ENCODE measurements at regions not wholly inside any gene's neighbourhood (a gene's known extent, or its start where the extent isn't known, plus 50 kb on each side); places are given as distances from the start of the nearest gene placed in this dataset.

DNA sequence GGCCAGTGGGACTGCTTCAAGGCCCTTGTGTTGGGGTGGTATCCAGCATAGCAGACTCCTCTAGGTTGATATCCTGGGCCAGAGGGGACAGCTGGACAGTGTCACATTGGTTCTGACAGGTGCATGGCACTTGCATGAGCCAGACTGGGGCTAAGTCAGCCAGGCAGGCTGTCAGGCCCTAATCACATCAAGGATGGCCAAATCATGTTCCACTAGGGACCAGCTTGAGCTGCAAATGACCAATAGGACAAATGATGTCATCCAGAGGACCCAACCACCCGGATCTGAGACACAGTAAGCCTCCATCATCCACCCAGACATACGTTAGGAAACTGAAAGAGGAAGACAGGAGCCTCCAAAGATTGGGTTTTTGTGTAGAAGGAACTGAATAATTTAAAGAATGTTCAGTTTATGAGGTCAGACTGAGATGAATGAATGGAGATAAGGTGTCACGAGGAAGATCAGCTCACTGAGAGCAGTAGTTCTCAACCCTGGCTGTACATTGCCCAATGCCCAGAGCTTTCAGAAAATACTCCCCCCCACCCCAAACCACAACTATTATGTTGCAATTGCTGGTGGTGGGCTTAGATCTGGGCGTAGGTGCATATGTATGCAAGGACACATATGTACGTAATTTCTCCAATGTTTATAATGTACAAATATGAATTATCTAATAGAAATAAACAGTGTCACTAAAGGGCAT is 75.2 kb upstream of the INHBA start:
- Histone ChIP-seq H3K36me3 (no peaks in the 10 kb centered on the region), H3K4me3 (no peak overlapping the region), H3K27me3 (replicated peaks in 1 of 7) (no peaks in the 10 kb centered on the region), H3K4me1 (peaks cover 0 to 15% (median 9%) of the 10 kb centered on the region in 6 donors), H3K27ac (peak overlapping the region in 1 of 8 donors; percentile 6), H3K9me3 (no peaks in the 10 kb centered on the region)
- TF ChIP-seq POLR2AphosphoS5 (IDR thresholded peaks at IDR 0.05) (no peak), POLR2A (IDR thresholded peaks at IDR 0.05) (no peak)
- TF ChIP-seq, protein P1, sequence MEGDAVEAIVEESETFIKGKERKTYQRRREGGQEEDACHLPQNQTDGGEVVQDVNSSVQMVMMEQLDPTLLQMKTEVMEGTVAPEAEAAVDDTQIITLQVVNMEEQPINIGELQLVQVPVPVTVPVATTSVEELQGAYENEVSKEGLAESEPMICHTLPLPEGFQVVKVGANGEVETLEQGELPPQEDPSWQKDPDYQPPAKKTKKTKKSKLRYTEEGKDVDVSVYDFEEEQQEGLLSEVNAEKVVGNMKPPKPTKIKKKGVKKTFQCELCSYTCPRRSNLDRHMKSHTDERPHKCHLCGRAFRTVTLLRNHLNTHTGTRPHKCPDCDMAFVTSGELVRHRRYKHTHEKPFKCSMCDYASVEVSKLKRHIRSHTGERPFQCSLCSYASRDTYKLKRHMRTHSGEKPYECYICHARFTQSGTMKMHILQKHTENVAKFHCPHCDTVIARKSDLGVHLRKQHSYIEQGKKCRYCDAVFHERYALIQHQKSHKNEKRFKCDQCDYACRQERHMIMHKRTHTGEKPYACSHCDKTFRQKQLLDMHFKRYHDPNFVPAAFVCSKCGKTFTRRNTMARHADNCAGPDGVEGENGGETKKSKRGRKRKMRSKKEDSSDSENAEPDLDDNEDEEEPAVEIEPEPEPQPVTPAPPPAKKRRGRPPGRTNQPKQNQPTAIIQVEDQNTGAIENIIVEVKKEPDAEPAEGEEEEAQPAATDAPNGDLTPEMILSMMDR (IDR thresholded peaks at IDR 0.05 in 8 of 11, conservative IDR thresholded peaks at IDR 0.05 in 3 of 11): no peak
- WGBS, 5 donors: 41 to 73% (median 68%) methylated on average over 5 of the region's 5 CpGs
- no peak for DNase-seq
- intact Hi-C loops (cut with DNase I; ENCODE audit: low total_unique reads): no loop called here

DNA sequence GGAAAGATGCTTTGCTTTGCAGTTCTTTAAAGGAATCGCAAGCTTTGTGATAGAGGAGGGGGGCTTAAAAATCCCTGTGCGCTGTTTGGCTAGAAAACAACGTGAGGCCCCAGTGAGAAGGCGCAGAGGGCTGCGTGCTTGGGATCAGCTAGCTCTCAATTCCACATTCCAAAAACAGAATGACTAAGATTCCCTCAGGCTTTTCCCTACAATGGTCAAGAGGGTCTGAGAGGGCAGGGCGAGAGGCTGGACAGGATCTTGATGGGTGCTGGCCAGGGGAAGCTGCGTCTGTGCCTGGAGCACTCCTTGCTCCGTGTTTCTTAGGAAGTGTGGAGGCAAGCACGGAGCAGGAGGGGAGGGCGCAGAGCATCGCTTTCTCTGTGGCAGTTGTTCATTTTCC is 72.1 kb upstream of the INHBA start:
- H3K9me3 ChIP-seq: no peaks in the 10 kb centered on the region
- H3K4me1 ChIP-seq: peaks cover 0 to 8% (median 4%) of the 10 kb centered on the region in 6 donors
- TF ChIP-seq, protein P1 (IDR thresholded peaks at IDR 0.05 in 8 of 11, conservative IDR thresholded peaks at IDR 0.05 in 3 of 11): no peak
- TF ChIP-seq POLR2AphosphoS5 (IDR thresholded peaks at IDR 0.05): no peak
- TF ChIP-seq POLR2A (IDR thresholded peaks at IDR 0.05): no peak
- 86 to 97% (median 91%) methylated on average over 11 of the region's 11 CpGs for WGBS, 5 donors
- intact Hi-C loops (cut with DNase I; ENCODE audit: low total_unique reads): no loop called here
- H3K36me3 ChIP-seq: no peaks in the 10 kb centered on the region
- no peak overlapping the region for H3K4me3 ChIP-seq
- no peak for DNase-seq
- no peak overlapping the region for H3K27ac ChIP-seq
- no peaks in the 10 kb centered on the region for H3K27me3 ChIP-seq (replicated peaks in 1 of 7)

DNA sequence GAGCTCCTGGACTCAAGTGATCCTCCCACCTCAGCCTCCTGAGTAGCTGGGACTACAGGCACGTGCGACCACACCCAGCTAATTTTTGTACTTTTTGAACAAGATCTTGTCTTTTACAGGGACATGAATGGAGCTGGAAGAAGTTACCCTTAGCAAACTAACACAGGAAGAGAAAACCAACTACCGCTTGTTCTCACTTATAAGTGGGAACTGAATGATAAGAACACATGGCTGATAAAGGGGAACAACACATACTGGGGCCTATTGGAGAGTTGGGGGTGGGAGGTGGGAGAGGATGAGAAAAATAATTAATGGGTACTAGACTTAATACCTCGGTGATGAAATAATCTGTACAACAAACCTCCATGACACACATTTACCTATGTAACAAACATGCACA is 70.9 kb upstream of the INHBA start:
- Histone ChIP-seq H3K9me3 (no peaks in the 10 kb centered on the region), H3K27me3 (replicated peaks in 1 of 7) (no peaks in the 10 kb centered on the region), H3K4me3 (no peak overlapping the region), H3K36me3 (no peaks in the 10 kb centered on the region), H3K4me1 (no peaks in the 10 kb centered on the region), H3K27ac (no peak overlapping the region)
- DNase-seq: no peak
- intact Hi-C loops (cut with DNase I; ENCODE audit: low total_unique reads): no loop called here
- WGBS, 5 donors: 66 to 75% (median 70%) methylated on average over 4 of the region's 4 CpGs
- TF ChIP-seq POLR2A (IDR thresholded peaks at IDR 0.05): no peak
- TF ChIP-seq, protein P1 (IDR thresholded peaks at IDR 0.05 in 8 of 11, conservative IDR thresholded peaks at IDR 0.05 in 3 of 11): no peak
- TF ChIP-seq POLR2AphosphoS5 (IDR thresholded peaks at IDR 0.05): no peak

DNA sequence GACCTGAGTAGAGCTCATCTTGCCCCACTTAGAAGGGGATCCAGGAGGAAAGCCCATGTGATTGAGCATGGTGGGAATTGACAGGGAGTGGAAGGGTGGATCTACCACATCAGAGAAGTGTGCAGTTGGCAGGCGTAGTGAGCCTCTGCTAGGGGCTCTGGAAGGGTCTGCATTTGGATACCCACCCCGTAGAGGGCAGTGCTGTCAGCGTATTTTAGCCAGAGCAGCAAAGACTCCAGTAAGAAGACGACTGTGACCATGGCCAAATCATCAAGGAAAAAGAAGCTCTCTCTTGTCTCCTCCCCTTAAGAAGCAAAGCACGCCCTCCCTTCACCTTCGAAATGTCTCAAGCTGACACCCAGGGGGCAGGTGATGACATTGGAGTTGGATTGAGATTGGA is 68.8 kb upstream of the INHBA start:
- Histone ChIP-seq H3K4me1 (no peaks in the 10 kb centered on the region), H3K9me3 (no peaks in the 10 kb centered on the region), H3K27me3 (replicated peaks in 1 of 7) (no peaks in the 10 kb centered on the region), H3K36me3 (no peaks in the 10 kb centered on the region), H3K4me3 (no peak overlapping the region), H3K27ac (no peak overlapping the region)
- TF ChIP-seq POLR2AphosphoS5 (IDR thresholded peaks at IDR 0.05) (no peak), POLR2A (IDR thresholded peaks at IDR 0.05) (no peak)
- TF ChIP-seq, protein P1 (IDR thresholded peaks at IDR 0.05 in 8 of 11, conservative IDR thresholded peaks at IDR 0.05 in 3 of 11): no peak
- WGBS, 5 donors: 67 to 85% (median 73%) methylated on average over 5 to 6 of the region's 6 CpGs
- intact Hi-C loops (cut with DNase I; ENCODE audit: low total_unique reads): no loop called here
- DNase-seq: no peak

All from spleen (tissue), 11 donors.